IMR-90 (cell line): ENCODE measurements at regions not wholly inside any gene's neighbourhood (a gene's known extent, or its start where the extent isn't known, plus 50 kb on each side); places are given as distances from the start of the nearest gene placed in this dataset.

Experiments
- ATAC-seq: fragments of 200-7000 bp; cut with Tn5 transposase; 2 replicates; pipeline ENCODE4 v1.9.1; 2020; ENCODE audit warnings: low read depth, mild to moderate bottlenecking, moderate library complexity
- BruUV-seq: library from RNA; stranded (reverse); fragments of 400-500 nt; replicated peaks from 2 replicates; lab custom pipeline; 2021; lab: Mats Ljungman, UMichigan
- CTCF ChIA-PET: fragments of 300-600 bp; formaldehyde crosslinking; extraction: SDS; loops from one replicate; lab custom pipeline; 2021; ENCODE audit warnings: antibody characterized with exemption; lab: Yijun Ruan, JAX
- POLR2A ChIA-PET: fragments of 300-600 bp; sonication (Branson Sonifier 250); formaldehyde crosslinking; loops from one replicate; lab custom pipeline; 2022; ENCODE audit warnings: antibody characterized with exemption; ENCODE audit not compliant: unreplicated experiment; lab: Charles Lee
- DNase-seq: peaks from one replicate; pipeline ENCODE4 v3.0.0; 2013
- H2AFZ ChIP-seq: replicated peaks from 2 replicates; pipeline ENCODE3; 2013; ENCODE audit warnings: low read length, mild to moderate bottlenecking; ENCODE audit not compliant: poor library complexity
- H2AK5ac ChIP-seq: 2 replicates; pipeline ENCODE4 v1.6.1; 2013; ENCODE audit warnings: low read depth, low read length, inconsistent platforms
- H2AK9ac ChIP-seq: replicated peaks from 2 replicates; pipeline ENCODE3; 2013; ENCODE audit warnings: mild to moderate bottlenecking, low read depth, low read length, moderate library complexity; ENCODE audit not compliant: poor library complexity
- H2BK120ac ChIP-seq: 2 replicates; pipeline ENCODE4 v1.6.1; 2013; ENCODE audit warnings: low read depth, low read length, inconsistent platforms
- H2BK15ac ChIP-seq: 3 replicates; pipeline ENCODE4 v1.6.1; 2013; ENCODE audit warnings: low read depth, low read length, inconsistent platforms
- H2BK20ac ChIP-seq: 2 replicates; pipeline ENCODE4 v1.6.1; 2013; ENCODE audit warnings: low read depth, mild to moderate bottlenecking, inconsistent platforms, low read length, moderate library complexity
- H2BK5ac ChIP-seq: 2 replicates; pipeline ENCODE4 v1.6.1; 2013; ENCODE audit warnings: mild to moderate bottlenecking, low read depth, low read length, inconsistent platforms; ENCODE audit not compliant: poor library complexity, severe bottlenecking
- H3K14ac ChIP-seq: replicated peaks from 2 replicates; pipeline ENCODE4 v1.6.1; 2013; ENCODE audit warnings: low read depth, low read length, inconsistent platforms
- H3K18ac ChIP-seq: 2 replicates; pipeline ENCODE4 v1.6.1; 2013; ENCODE audit warnings: low read depth, low read length, control low read depth
- H3K23ac ChIP-seq: 2 replicates; pipeline ENCODE4 v1.6.1; 2013; ENCODE audit warnings: low read depth, low read length, inconsistent platforms
- H3K27ac ChIP-seq: 2 replicates; pipeline ENCODE4 v1.5.1; 2013; ENCODE audit warnings: mild to moderate bottlenecking, control low read depth, low read length; ENCODE audit not compliant: insufficient read depth
- H3K27me3 ChIP-seq: 2 replicates; pipeline ENCODE4 v1.6.1; 2013; ENCODE audit warnings: low read length; ENCODE audit not compliant: control insufficient read depth, insufficient read depth
- H3K36me3 ChIP-seq: 2 replicates; pipeline ENCODE4 v1.6.1; 2013; ENCODE audit warnings: low read length, mixed read lengths; ENCODE audit not compliant: control insufficient read depth, insufficient read depth
- H3K4ac ChIP-seq: 2 replicates; pipeline ENCODE4 v1.6.1; 2013; ENCODE audit warnings: low read depth, low read length, inconsistent platforms
- H3K4me1 ChIP-seq: 2 replicates; pipeline ENCODE4 v1.6.1; 2013; ENCODE audit warnings: low read length, mixed read lengths; ENCODE audit not compliant: control insufficient read depth, insufficient read depth
- H3K4me2 ChIP-seq: 2 replicates; pipeline ENCODE4 v1.6.1; 2013; ENCODE audit warnings: low read depth, mild to moderate bottlenecking, control low read depth, low read length, moderate library complexity
- H3K4me3 ChIP-seq: 2 replicates; pipeline ENCODE4 v1.5.1; 2013; ENCODE audit warnings: low read depth, mild to moderate bottlenecking, control low read depth, low read length, moderate library complexity; ENCODE audit not compliant: insufficient read depth
- H3K56ac ChIP-seq: 2 replicates; pipeline ENCODE4 v1.6.1; 2013; ENCODE audit warnings: low read length, inconsistent platforms; ENCODE audit not compliant: insufficient read depth; ENCODE audit errors: extremely low read depth
- H3K79me1 ChIP-seq, 2 experiments: 2 replicates each; pipeline ENCODE4 v1.6.1; 2013; ENCODE audit warnings: low read length in 2 of 2, inconsistent platforms in 1 of 2, low read depth in 1 of 2
- H3K9ac ChIP-seq: 2 replicates; pipeline ENCODE4 v1.6.1; 2013; ENCODE audit warnings: low read depth, low read length, control low read depth
- H3K9me1 ChIP-seq: 2 replicates; pipeline ENCODE4 v1.6.1; 2013; ENCODE audit warnings: low read length, inconsistent platforms; ENCODE audit not compliant: insufficient read depth
- H3K9me3 ChIP-seq: 2 replicates; pipeline ENCODE4 v1.6.1; 2013; ENCODE audit warnings: low read length; ENCODE audit not compliant: control insufficient read depth, insufficient read depth
- H4K20me1 ChIP-seq: 2 replicates; pipeline ENCODE4 v1.6.1; 2013; ENCODE audit warnings: low read length, inconsistent platforms; ENCODE audit not compliant: insufficient read depth
- H4K5ac ChIP-seq: 2 replicates; pipeline ENCODE4 v1.6.1; 2013; ENCODE audit warnings: mild to moderate bottlenecking, low read depth, low read length, control low read depth
- H4K8ac ChIP-seq, 2 experiments: 2 replicates each; pipeline ENCODE4 v1.6.1; 2013; ENCODE audit warnings: low read depth in 2 of 2, low read length in 2 of 2, control low read depth in 1 of 2, inconsistent platforms in 1 of 2
- H4K91ac ChIP-seq: 2 replicates; pipeline ENCODE4 v1.6.1; 2013; ENCODE audit warnings: low read depth, low read length, inconsistent platforms; ENCODE audit not compliant: insufficient read depth
- BHLHE40 ChIP-seq: fragments of 150-350 bp; IDR thresholded peaks from 2 replicates; pipeline ENCODE4 v1.6.1; 2016; ENCODE audit warnings: mild to moderate bottlenecking, low read depth, low read length
- FOS ChIP-seq: fragments of 150-350 bp; IDR thresholded peaks from 2 replicates; pipeline ENCODE4 v1.6.1; 2016; ENCODE audit warnings: low read depth, low read length
- MAZ ChIP-seq: IDR thresholded peaks from 2 replicates; pipeline ENCODE4 v1.6.1; 2012; ENCODE audit warnings: low read depth, mild to moderate bottlenecking, low read length, improper control_type of control experiment, moderate library complexity, borderline replicate concordance
- MXI1 ChIP-seq: IDR thresholded peaks from 2 replicates; pipeline ENCODE4 v1.6.1; 2012; ENCODE audit warnings: low read depth, mild to moderate bottlenecking, low read length, moderate library complexity, borderline replicate concordance
- NFE2L2 ChIP-seq: fragments of 150-350 bp; IDR thresholded peaks from 2 replicates; pipeline ENCODE4 v1.6.1; 2016; ENCODE audit warnings: low read depth, mild to moderate bottlenecking, low read length
- RAD21 ChIP-seq: IDR thresholded peaks from 2 replicates; pipeline ENCODE4 v1.6.1; 2012; ENCODE audit warnings: low read length, improper control_type of control experiment
- WGBS, 2 experiments: methylation state at CpG; one replicate each; pipeline versions ENCODE4 v1.1.5 to v1.1.7; 2013; ENCODE audit warnings: missing lambda C conversion rate in 2 of 2; ENCODE audit not compliant: insufficient read length in 1 of 2; ENCODE audit errors: extremely low coverage in 2 of 2; 5-methylcytosine and 5-hydroxymethylcytosine counted together
- dilution Hi-C: fragments of 300-500 bp; cut with HindIII; formaldehyde crosslinking; loops from one replicate; pipeline ENCODE4 v1.14.3; 2018; ENCODE audit warnings: low sequenced_read_pairs; ENCODE audit not compliant: unreplicated experiment
- in situ Hi-C: fragments of 300-500 bp; cut with MboI; formaldehyde crosslinking; loops from 3 replicates; pipeline ENCODE4 v1.14.3; 2019; ENCODE audit warnings: low sequenced_read_pairs, inconsistent platforms, mixed read lengths
- intact Hi-C: fragments of 100-400 bp; cut with micrococcal nuclease; formaldehyde crosslinking; loops from 2 replicates; pipeline ENCODE4 v1.10.0; 2022
- TF ChIP-seq, protein P1 (sequence below): conservative IDR thresholded peaks from 2 replicates; pipeline ENCODE4 v1.5.1; 2012; ENCODE audit warnings: mild to moderate bottlenecking, low read depth, low read length, improper control_type of control experiment
- TF ChIP-seq, protein P2 (sequence below): fragments of 150-350 bp; IDR thresholded peaks from 2 replicates; pipeline ENCODE4 v1.6.1; 2016; ENCODE audit warnings: low read depth, mild to moderate bottlenecking, low read length, moderate library complexity, borderline replicate concordance

DNA sequence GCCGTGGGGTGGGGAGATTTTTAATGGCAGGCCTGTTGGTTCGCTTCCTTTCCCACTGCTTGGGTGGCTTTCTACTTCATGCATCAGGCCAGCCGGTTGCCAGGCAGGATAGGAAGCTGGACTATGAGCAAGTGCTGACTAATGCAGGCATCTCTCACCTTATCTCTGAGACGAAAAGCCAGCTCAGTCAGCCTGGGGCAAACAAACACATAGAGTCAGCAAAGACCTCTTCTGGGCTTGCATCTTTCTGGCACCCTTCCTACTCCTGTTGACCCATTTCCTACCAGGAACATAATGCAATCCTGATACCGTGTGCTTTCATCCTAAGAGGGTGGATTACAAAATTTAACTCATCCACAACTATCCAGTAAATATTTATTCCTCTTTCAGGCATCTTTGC lies 416.6 kb upstream of the MEX3C start:
- Histone ChIP-seq H3K18ac (no peak overlapping the region), H4K20me1 (no peaks in the 10 kb centered on the region), H2AK5ac (no peak overlapping the region), H2BK15ac (no peak overlapping the region), H3K9ac (no peak overlapping the region), H3K9me3 (peaks cover 11% of the 10 kb centered on the region), H3K79me1 (no peaks in the 10 kb centered on the region), H3K56ac (no peak overlapping the region), H2AK9ac (no peak overlapping the region), H2BK20ac (no peak overlapping the region), H3K27ac (no peak overlapping the region), H2BK120ac (no peak overlapping the region), H3K4me2 (no peak overlapping the region), H3K4me1 (no peaks in the 10 kb centered on the region), H4K8ac (no peak overlapping the region), H3K36me3 (no peaks in the 10 kb centered on the region), H3K9me1 (no peaks in the 10 kb centered on the region), H2AFZ (no peak overlapping the region), H3K4ac (no peak overlapping the region), H4K5ac (no peak overlapping the region), H3K4me3 (no peak overlapping the region), H3K14ac (no peak overlapping the region), H4K91ac (no peak overlapping the region), H3K23ac (no peak overlapping the region), H3K27me3 (no peaks in the 10 kb centered on the region), H2BK5ac (no peak overlapping the region)
- dilution Hi-C loops (no loop called here), in situ Hi-C loops (no loop called here), intact Hi-C loops (no loop called here)
- ATAC-seq (no peak), DNase-seq (no peak)
- WGBS, 2 experiments = 25% methylated on average over 1 of the region's 5 CpGs; no CpG with 5 or more reads in 1 of the 2 experiments
- POLR2A ChIA-PET = no interaction called here
- no TSS peak for BruUV-seq
- TF ChIP-seq MAZ (no peak), RAD21 (no peak), FOS (no peak), MXI1 (no peak), NFE2L2 (no peak), BHLHE40 (no peak)
- TF ChIP-seq, protein P1, sequence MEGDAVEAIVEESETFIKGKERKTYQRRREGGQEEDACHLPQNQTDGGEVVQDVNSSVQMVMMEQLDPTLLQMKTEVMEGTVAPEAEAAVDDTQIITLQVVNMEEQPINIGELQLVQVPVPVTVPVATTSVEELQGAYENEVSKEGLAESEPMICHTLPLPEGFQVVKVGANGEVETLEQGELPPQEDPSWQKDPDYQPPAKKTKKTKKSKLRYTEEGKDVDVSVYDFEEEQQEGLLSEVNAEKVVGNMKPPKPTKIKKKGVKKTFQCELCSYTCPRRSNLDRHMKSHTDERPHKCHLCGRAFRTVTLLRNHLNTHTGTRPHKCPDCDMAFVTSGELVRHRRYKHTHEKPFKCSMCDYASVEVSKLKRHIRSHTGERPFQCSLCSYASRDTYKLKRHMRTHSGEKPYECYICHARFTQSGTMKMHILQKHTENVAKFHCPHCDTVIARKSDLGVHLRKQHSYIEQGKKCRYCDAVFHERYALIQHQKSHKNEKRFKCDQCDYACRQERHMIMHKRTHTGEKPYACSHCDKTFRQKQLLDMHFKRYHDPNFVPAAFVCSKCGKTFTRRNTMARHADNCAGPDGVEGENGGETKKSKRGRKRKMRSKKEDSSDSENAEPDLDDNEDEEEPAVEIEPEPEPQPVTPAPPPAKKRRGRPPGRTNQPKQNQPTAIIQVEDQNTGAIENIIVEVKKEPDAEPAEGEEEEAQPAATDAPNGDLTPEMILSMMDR = no peak
- TF ChIP-seq, protein P2, sequence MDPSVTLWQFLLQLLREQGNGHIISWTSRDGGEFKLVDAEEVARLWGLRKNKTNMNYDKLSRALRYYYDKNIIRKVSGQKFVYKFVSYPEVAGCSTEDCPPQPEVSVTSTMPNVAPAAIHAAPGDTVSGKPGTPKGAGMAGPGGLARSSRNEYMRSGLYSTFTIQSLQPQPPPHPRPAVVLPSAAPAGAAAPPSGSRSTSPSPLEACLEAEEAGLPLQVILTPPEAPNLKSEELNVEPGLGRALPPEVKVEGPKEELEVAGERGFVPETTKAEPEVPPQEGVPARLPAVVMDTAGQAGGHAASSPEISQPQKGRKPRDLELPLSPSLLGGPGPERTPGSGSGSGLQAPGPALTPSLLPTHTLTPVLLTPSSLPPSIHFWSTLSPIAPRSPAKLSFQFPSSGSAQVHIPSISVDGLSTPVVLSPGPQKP = no peak
- CTCF ChIA-PET = no interaction called here
